ENCODE measurements at regions not wholly inside any gene's neighbourhood (a gene's known extent, or its start where the extent isn't known, plus 50 kb on each side); places are given as distances from the start of the nearest gene placed in this dataset.

DNA sequence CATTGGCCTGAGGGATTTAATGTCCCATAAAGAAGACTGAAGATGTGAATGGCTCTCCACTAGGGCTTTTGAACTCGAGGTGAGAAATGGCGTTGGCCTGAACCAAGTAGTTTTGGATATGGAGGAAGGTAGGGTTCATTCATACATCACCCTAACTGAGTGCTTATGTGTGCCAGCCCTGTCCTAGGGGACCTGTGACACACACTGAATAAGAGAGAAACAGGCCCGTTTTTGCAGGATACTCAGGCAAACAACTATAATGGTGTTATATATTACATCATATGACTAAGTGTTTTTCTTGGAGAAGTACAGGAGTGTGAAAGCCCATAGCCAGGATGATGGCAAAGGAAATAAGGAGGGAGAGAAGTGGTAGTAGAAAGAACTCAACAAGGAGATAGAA lies 368.1 kb downstream of the TMEM135 start:
- DNase-seq: no peak

DNA sequence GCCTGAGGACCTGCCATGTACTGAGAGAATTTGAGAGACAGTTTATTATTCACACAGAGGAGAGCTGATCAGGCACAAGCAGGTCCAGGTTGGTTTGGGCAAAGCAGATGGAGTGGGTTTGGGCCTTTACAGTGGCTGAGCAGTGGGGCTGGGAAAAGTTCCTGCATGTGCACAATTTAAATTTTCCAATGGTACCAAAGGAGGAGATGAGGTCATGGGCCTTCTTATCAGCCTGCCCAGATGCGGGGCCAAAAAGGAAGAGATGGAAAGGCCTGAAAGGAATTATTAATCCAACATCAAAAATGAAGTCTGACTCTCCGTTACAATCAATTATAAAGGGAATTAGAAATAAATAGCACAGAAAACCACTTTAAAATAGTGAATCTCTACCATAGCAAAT lies 367.6 kb downstream of the TMEM135 start:
- no peak for DNase-seq

DNA sequence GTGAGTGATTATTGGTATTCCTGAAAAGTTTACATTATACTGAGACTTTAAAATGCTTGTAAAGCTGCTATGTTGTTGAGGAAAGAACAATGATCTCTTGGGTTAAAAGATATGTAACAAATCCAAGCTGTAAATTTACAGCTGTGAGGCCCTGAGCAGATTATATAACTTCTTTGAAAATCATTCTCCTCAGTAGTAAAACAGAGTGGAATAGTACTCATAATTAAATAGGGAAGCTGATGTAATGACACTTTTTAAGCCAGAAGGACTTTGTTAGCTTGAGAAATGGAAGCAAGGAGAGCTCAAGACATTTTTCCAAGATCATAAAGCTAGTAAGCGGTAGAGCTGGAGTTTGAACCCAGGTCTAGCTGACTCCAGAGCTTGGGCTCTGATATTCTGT lies 363.9 kb downstream of the TMEM135 start:
- DNase-seq: no peak

DNA sequence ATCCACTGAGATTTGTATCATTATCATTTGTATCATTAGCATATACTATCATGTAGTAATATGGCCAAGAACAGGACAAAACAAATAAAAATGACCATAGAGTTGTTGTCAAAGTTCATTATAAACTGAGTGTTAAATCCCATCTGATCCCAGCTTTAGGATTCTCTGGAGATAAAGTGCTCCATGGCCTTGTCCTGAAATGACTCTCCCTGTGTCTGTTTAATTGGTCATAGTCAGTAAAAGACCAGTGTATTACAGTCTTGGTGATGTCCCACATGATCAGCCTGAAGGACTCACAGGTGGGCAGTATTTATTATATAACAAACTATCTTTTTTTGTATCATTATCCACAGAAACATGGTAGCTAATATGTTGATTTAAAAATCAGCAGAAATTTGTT lies 361.6 kb downstream of the TMEM135 start:
- DNase-seq: no peak

DNA sequence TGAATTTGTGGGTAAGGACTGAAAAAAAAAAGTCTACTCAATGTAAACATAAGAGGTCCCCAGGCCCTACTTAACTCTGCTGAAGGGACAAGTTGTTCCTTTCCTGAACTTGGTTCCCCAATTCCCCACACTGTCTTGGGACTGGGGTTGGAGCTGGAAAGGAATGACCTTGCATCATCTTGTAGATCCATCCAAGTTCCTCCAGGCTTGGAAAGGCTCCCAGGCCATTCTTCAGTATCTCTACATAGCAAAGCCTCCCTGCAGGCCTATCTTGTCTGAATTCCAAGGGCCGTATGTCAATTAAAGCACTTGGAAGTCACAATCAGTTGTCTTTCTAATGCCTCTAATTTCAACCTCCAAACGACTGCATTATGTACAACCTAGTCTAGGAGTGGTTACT lies 361.2 kb downstream of the TMEM135 start:
- no peak for DNase-seq

DNA sequence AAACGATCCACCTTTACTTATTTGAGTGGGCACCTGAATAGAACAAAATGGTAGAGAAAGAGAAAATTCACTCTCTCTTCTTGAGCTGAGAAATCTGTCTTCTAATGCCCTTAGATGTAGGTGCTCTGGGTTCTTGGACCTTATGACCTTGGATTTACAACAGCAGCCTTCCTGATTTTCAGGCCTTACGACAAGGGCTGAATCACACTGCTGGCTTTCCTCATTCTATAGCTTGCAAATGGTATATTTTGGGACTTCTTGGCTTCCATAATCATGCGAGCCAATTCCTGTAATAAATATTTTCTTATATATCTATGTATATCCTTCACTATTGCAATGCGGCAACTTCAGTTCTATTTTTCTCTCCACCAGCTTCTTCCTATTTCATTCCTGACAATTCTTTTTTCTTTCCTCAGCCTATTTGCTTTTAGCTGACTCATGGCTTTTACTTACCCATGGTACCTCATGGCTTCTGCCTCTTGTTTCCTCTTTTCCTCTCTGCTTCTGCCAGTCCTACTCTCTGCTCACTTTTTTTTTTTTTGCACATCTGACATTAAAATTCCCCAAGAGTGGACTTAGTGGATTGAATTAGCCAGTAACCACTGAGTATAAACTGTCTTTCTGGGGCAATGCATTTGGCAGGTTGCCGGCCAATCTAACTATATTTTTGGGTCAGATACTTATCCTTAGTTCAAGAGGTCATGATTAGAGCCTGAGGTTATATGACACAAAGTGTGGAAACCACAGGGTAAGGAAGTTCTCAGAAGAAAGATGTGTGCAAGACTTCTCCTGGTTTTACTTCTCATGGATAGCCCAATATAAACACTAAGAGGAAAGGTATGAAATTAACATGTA lies 359.5 kb downstream of the TMEM135 start:
- DNase-seq: no peak

DNA sequence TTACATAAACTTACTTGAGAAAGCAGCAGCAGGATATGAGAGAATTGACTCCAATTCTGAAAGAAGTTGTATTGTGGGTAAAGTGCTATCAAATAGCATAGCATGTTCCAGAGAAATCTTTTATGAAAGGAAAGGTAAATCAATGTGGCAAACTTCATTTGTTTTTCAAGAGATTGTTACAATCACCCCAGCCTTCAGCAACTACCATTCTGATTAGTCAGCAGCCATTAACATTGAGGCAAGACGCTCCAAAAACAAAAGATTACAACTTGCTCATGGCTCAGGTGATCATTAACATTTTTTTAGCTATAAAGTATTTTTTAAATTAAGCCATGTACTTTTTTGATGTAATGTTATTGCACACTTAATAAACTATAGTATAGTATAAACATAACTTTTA lies 357.2 kb downstream of the TMEM135 start:
- DNase-seq: no peak

DNA sequence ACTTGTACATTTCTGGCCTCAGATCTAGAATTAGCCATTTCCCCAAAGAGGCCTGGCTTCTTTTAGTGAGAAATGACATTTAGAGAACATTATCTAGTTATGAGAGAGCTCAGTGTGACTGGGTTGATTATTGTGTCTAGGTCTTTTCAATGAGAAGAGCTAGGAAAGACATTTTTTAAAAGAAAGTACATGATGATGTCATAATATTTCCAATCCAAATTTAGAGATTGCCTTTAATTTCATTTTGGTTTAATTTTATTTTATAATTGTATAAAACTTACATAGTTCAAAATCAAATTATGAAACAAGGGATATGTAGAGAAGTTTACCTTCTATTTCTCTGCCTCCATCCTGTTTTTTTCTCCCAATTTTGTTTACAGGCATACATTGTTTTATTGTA lies 354.9 kb downstream of the TMEM135 start:
- no peak for DNase-seq

DNA sequence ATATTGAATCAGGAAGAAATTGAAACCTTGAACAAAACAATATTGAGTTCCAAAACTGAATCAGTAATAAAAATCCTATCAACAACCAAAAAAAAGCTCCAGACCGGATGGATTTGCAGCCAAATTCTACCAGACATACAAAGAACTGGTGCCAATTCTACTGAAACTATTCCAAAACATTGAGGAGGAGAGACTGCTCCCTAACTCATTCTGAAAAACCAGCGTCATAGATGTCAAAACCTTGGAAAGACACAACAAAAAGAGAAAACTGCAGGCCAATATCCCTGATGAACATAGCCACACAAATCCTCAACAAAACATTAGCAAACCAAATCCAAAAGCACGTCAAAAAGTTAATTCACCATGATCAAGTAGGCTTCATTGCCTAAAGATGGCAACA lies 353.8 kb downstream of the TMEM135 start:
- no peak for DNase-seq

DNA sequence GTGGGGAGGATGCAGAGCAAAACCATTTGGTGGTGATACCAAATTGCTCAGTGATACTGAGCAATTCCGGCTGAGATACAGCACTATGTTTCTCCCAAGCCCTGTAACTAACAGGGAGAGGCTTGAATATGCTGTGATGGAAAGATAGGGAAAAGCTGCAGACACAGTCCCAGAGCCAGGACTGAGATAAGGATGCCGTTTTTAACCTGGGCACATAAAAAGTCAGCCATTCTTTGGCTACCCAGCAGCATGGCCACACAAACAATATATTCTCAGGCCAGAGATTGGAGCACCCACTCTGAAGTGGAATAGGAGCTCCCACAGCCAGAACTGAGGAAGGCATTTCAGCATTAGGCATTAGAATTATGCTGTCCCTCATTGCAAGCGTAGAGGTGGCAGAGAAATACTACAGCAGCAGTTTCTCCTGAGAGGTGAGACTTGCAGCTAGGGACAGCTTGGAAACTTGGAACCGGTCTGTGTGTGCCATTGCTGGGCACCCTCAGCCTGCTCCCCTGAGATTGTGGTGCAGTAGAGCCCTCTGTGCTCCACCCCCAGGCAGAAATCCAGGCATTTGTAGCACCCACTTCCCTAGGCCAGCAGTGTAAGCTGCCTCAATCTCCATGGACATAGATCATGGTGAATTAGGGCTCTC lies 346.5 kb downstream of the TMEM135 start:
- DNase-seq: no peak

DNA sequence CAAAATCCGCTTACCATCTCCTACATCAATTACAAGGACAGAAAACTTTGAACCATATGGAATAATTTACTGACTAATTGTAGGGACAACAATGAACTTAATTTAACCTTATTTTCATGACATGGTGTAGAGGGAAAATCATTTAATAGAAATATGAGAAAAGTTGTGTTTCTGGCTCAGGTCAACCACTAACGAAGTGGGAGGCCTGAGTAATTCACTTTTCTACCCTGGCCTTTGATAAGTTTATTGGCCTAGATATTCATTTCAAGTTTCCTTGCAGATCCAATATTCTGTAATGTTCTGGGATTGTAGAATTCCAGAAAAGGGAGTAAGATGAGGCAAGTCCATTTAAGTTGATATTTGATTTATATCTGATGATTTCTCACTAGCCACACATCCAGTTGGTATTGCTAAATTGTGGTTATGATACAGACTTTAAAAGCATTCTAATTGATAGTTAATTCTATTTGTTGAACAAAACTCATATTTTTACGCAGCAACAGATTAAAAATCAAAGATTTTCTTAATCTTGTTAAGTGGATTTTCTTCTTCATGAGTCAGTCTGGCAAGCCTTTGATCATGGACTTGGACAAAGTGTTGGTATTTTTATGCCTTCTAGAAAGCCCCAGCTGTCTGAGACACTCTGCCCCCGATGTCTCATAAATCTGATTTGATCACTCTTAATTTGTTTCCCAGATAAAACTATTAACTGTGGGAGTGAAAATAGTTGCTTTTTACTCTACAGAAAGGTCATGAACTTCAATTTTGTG lies 336.5 kb downstream of the TMEM135 start:
- no peak for DNase-seq
